Esophagus mucosa (tissue), 1 donor: ENCODE measurements at regions not wholly inside any gene's neighbourhood (a gene's known extent, or its start where the extent isn't known, plus 50 kb on each side); places are given as distances from the start of the nearest gene placed in this dataset.

ENCODE experiments used
- ATAC-seq: fragments of 200-7000 bp; cut with Tn5 transposase; one replicate; pipeline ENCODE4 v1.9.1; 2020
- donor health status: DM: yes; HTN: yes; CAD: no.

DNA sequence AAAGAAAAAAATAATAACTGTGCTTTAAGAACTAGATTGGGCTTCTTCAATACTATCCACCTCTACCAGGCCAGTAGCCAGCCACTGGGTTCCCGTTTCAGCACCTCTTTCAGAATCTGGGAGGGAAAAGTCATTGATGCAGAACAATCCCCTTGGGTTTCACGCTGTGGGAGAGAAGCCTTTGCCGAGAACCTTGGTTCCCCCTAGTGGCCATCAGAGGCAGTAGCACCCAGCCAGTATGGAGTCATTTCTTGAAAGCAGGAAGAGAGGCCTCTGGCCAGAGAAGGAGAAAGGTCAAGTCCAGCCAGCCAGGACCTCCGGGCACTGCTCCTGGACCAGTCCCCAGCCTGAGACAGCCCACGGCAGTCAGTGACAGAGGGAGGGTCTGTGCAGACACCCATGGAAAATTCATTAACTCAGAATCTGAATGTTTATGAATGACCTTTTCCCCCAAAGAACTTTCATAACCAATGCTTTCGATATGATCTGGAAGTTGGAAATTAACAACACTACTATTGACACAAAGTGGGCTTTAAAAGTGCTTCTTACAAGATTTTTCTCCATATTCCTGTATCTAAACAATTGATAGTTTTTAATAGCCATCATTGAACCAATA is 51.2 kb upstream of the CDH5 start:
- ATAC-seq: peak; percentile 78

DNA sequence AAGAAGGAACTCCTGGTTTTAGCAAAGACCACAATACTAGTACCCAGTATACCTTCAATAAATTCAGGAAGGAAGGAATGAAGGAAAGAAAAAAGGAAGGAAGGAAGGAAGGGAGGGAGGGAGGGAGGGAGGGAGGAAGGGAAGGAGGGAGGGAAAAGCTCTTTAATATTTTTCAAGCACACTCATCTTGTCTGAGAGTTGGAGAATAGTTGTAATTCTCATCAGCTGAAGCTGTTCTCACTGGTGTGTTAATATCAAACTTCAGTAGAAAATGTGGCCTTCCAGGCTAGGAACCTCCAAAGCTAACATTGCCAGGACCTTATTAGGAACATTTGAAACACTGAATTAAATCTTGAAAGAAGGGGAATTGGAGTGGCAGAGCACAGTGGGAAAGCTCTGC is 55.2 kb upstream of the CDH5 start:
- no peak for ATAC-seq

DNA sequence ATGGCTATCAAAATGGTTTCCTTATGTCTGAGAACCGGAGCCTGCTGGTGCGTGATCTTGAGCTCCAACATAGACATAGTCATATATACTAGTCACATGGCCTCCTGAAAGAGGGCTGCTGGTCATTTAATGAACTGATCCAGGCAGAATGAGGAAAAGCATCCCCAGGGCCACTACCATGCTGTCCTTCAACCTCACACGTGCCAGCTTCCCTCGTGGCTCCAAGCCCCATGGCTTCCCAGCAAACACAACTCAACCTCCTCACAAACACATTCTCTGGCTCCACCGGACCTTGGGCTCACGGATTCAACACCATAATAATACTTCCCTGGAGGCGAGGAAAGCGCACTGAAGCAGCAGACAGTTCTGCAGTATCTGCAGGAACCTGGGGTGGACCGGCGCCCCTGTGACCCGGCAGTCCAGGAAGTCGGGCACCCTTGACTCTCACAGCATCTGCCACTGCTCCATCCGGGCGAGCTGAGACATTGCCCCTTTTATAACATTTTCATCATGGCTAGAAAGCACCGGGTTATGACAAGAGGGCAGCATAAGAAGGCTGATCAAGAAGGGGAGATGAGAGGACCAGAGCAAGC is 57.2 kb upstream of the CDH5 start:
- no peak for ATAC-seq

DNA sequence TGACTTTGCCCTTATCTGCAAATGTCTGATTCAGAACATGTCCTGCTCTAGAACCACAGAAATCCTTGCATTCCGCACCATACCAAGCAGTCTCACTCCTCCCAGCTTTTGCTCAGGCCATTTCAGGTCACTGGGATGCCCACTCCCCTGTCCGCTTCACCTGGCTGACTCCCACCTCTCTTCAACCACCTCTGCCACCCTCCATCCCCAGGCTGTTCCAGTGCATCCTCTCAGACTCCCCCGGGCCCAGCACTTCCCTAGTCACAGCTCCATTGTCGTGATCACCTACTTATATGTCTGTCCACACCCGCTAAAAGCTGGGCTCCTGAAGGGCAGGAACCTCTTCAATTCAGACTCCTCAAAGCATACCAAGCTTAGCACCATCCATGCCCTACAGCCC is 58.4 kb upstream of the CDH5 start:
- no peak for ATAC-seq

DNA sequence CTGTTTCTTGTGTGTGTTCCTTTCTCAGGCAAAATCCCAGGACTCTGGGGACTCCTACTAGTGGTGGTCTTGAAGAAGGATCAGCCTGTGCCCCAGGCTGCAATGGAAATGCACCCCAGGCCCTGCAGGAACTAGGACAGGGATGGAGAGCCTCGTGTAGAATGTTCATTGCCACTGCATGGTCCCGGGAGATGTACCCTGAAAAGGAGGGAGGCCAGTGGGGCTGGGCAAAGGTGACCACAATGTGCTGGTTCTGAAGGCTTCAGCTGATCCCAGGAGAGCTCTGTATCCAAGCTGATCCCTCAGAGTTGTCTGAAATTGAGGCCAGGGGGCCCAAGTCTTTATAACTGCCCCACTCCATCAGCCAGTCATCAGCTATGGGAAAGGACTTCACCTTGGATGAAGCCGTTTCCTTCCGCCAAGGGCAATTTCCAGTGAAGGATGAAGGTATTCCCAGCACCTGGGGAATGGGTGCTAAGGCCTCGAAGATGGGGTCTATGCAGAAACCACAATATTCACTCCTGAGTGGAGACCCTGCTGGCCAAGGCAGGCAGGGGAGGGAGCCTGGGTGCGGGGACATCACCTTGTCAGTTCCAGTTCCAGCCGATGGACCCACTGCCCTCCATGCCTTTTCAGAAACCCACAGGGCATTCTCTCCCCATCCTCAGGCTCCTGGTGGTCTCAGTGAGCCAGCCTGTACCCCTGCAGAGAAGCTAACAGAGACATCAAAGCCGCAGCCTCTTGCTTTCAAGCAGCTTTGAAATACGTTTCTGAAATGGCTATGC is 59.9 kb upstream of the CDH5 start:
- no peak for ATAC-seq

DNA sequence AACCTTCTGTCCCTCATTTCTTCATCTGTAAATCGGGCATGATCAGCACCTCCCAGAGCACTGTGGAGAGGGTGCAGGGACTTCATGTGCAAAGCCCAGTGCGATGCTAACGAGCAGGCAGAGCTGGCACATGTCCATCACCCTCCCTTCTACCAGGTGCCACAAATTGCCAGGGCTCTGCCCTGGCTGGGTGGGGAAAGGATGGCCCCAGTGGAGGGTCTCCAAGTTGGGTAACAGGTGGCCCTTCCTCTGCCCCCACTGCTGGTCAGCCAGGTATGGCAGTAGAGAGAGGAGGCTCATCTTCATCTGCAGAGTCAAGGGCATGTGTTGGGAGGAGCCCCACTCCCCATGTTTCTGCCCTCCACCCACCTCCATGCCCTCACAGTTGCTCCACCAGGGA is 61.5 kb upstream of the CDH5 start:
- no peak for ATAC-seq

DNA sequence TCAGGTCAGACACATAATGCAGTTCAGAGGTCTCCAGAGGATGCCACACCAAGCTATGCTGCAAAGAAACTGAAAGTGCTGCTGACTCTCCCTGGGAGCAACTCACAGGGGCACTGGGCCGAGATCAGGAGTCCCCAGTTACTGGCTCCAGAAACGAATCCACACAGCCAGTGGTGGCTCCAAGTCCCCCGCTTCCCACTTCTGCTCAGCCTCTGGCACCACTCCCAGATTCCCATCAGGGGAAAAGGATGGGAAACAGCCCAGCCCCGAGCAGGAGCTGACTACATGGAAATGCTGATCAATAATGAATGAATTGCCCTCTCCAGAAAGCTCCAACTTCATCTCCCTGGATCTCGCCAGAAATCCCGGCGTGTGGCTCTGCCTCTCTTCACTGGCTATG is 62.3 kb upstream of the CDH5 start:
- ATAC-seq: no peak

DNA sequence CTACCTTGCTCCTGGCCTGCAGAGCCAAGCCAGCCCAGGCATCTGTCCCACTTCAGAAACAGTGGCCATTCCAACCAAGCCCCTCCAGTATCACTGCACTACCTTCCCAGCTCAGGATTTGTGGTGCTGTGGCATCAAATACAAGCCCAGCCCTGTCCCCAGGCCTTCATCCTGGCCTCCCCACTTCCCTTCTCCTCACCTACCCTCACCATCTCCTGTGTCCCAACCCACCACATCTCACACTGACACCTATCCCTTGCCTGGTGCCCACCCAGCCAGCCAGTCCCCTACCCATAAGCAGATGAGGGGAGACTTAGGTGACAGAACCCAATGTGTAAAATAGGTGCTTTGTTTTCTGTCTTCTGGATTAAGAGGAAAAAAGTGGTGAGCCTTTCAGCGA is 66.0 kb upstream of the CDH5 start:
- ATAC-seq: no peak

DNA sequence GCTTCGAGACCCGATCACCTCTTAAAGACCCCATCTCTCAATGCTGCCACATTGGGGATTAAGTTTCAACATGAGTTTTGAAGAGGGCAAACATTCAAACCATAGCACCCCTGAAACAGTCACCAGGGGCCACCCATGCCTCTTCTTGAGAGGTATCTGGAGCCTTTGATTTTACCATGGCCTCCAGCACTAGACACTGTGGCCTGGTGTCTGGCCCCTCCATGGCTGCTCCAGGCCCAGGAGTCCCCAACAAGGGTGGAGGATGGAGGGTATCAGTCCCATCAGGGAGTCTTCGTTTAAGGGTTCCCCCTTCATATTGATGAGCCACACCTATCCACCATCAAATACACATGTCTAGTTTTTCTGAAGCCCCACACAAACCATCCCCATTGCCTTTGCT is 66.5 kb upstream of the CDH5 start:
- no peak for ATAC-seq

DNA sequence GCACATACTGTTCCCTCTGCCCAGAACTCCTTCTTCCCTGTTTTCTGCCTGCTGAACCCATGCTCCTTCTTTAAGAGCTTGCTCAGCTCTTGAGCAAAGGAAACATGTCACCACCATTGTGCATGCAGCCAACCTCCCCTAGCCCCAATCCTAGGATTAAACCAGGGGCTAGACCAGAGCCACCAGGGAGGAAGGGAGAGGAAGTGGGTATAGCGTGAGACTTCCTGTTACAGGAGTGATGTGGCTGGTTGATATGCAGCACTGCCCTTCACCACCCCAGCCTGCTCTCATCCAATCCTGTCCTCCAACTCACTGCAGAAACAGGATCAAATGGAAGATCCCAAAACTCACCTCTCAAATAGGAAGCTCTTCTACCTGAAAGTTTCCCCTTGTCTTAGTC is 67.1 kb upstream of the CDH5 start:
- peak; percentile 17 for ATAC-seq

DNA sequence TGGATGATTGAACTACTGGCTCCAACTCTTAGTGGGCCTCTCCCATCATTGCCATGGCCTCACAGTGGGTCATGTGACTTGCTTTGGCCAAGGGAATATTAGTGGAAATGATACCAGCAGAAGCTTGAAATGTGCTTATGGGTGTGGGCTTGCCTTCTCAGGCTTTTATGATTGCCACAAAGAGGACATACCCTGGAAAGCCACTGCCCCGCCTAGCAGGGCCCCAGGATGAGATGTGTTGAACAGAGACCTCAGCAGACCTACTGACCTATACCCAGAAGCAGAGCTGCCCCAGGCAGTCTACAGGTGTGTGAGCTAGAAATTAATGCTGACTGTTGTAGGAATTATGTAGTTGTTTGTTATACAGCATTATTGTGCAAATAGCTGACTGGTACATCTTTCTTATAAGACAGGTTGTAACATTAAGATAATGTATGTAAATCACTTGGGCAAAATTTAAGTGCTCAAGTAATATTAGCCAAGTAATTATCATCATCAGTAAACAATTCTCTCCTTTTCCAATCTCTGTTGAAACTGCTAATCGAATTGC is 67.8 kb upstream of the CDH5 start:
- no peak for ATAC-seq

DNA sequence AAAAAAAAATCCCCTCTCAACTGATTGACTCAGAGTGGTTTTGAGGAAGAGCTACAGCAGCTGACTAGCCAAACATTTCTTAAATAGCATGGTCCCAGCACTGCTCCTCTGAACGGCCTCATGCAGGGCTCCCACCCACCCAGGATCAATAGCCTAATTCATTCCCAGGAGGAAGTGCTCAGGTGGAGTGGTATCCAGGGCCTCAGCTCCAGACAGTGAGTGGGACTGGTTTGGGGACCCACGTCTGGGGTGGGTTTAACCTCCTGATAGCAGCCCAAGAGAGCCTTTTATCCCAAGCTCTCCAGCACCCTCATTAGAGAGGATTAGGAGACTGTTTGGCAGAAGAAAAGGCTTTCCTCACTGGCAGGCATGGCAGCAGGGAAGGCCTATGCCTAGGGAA is 68.5 kb upstream of the CDH5 start:
- ATAC-seq: no peak

DNA sequence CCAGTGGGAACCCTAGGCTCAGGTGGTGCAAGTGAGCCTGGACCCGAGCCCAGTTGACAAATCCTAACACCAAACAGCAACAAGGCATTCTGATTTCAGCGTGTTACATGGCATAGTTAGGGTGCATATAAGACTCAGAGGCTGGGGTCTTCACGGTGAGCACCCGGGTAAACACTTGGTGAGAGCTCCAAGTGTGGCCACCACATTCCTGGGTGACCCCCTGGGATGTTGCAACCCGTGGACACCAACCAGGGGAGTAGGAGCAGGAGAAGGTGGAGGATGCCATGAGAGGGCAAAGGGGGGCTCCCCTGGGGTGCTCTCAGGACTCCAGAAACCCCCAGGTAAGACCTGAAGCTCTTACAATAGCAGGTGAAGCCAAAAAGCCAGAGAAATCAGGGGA is 69.9 kb upstream of the CDH5 start:
- ATAC-seq: no peak

DNA sequence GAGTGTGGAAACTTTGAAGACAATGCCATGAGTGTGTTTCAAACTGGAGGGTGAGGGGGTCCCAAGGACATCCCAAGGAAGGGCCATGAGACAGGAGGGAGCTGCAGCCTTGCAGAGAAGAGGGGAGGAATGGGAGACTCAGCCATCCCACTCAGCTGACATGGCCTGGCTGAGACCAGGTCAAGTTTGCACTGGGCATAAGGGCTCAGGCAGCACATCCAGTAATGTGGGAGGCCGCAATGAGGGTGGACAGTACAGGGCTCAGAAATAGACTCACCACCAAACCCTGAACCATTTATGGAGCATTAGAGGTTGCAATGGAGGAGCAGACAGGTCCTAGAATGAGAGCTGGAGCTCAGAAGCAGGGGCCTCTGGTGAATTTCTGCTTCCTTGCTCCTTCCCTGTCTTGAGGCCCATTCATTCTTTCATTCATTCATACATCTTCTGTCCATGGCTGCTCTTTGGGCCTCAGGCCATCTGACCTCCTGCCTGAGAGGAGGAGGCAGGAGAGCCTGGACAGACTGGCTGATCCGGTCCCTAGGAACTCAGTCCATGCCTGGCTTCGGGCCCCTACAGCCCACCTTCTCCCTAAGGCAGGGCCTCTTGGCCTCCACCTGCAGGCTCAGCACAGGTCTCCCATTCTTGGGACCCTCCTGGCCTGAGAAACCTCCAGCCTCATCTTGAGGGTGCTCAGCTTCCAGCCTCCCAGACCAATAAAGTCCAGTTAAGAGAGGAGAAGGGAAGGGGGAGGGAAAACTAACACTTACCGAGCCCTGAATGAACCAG is 70.5 kb upstream of the CDH5 start:
- ATAC-seq: no peak

DNA sequence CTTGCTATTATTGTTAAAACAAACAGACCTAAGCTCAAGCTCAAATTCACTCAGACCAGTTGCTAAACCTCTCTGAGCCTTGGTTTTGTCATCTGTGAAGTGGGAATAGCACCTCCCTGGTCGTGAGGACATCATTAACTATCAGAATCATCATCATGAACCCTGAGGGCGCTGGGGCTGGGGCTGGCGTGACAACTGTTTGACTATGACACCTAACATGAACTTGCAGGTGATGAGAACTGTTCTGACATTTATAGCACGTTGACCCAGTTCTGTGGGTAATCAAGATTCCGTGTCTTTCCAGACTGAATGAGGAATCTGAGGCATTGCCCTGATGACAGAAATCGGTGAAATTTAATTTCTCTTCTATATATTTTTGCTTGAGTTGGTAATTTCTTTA is 71.3 kb upstream of the CDH5 start:
- no peak for ATAC-seq

DNA sequence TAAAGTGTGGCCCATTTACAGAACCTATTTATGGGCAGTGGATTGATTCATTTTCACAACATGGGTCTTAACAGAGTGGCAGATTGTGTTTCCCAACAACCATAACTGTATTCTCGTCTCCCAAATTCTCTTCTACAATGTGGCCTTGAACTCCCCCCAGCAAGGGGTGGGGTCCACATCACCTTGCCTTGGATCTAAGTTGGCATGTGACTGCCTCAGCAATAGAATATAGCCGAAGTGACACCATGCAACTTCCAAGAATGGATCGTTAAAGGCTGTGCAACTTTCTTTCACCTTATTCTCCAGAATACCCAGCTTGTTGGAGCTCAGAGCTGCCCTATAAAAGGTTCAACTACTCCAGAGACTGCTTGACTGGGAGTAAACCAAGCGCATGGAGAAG is 72.0 kb upstream of the CDH5 start:
- no peak for ATAC-seq

DNA sequence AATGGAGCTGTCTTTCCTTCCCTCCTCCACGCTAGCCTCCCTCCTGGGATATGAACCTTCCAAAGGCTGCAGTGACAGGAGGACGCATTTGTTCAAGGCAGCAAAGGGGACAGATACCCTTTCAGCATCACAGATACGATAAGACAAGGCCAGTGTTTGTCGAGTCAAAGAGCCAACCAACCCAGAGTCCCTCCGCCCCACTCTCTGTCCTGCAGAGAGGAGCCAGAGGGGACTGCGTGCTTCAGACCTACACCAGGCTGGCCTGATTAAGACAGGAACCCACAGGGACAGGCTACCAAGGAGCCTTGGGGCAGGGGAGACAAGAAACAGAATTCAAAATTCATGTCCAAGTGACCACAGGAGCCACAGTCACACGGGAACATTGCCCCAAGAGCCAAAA is 72.6 kb upstream of the CDH5 start:
- no peak for ATAC-seq

DNA sequence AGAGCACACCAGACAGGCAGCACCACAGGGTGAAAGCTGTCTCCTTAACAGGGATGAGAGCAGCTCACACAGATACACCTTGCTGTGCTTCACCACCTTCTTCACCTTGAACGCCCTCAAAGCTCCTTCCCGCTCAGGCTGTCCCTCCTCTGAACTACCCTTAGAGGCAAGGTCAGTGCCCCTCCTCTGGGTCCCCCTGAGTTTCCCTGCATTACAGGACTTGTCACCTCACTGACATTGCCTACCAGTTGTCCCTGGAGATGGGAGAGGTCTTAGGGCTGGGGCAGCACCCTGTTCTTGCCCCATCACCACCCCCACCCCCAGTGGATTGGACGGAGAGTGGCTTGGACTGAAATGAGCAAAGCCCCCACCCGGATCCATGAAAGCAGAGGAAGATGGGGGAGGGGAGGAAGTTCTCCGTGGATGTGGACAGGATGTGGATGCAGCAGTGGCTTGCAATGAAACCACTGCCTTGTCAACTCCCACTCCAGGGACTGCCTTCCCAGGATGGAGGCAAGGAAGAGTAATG is 73.2 kb upstream of the CDH5 start:
- ATAC-seq: no peak

DNA sequence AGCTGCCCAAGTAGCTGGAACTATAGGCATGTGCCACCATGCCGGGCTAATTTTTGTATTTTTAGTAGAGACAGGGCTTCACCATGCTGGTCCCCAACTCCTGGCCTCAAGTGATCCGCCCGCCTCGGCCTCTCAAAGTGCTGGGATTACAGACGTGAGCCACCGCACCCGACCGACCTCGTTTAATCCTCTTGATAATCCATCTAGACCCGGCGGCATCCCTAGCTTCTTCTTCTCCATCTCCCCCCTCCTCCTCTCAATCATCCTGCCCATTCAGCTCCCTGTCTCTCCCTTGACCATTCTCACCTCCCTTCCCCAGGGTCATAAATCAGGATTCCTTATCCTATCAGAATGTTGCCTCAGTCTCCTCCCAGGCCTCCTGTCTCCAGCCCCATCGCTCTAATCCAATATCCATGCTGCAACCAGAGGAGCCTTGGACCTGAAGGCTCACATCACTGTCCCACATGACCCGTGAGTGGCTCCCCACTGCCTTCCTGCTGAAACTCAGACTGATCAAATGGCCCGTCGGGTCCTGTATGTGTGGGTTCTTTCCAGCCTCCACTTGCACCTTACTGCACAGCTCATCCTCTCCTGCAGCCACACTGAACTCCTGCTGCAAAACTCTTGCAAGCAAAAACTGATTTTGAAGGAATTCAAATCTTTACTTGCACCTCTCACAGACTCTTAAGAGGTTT is 74.1 kb upstream of the CDH5 start:
- ATAC-seq: no peak

DNA sequence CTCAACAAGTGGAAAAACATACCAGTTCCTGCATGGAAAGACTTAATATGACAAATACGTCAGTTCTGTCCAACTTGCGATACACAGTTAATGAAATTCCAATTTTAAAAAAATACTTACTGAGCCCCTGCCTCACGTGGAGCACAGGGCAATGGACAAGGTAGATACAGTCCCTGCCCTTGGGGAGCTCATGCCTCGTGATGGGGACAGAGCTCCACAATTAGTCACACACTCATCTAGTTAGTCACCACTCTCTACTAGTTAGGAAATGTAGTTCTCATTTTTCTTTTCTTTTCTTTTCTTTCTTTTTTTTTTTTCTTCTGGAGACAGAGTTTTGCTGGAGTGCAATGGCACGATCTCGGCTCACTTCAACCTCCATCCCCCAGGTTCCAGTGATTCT is 74.7 kb upstream of the CDH5 start:
- peak; percentile 50 for ATAC-seq

DNA sequence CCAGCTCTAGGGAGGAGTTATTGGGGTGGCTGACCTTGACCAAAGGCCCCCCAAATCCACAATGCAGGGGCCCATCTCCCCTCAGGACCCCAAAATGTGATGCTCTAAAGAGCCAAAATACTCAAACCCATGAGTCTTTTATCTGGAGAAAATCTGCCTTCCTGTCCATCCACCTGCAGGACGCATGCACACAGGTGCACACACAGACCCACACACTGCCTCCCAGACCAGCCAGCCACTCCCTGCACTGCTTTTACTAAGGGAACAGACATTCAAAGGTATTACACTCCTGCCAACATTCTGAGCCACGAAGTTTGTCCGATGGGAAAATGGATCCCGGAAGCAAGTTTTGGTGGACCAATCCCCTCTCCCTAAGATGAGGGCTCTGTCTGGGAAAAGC is 76.1 kb upstream of the CDH5 start:
- ATAC-seq: no peak

DNA sequence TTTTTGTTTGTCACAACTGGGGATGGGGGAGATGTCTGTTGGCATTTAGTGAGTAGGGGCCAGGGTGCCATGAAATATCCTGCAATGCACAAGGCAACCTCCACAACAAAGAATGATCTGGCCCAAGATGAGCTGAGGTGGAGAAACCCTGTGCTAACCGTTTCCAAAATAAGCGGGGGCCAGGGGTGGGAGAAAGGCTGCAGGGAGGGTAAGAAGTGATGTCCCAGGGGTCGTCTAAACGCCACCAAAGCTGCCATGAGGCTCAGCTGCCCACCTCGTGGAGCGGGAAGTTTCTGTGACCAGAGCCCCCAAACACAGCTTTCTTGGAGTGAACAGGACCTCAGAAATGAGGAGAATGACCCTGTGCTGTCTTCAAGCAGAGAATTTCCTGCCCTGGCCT is 76.5 kb upstream of the CDH5 start:
- ATAC-seq: no peak
